IPS-NIHi7 (cell line): ENCODE measurements at regions not wholly inside any gene's neighbourhood (a gene's known extent, or its start where the extent isn't known, plus 50 kb on each side); places are given as distances from the start of the nearest gene placed in this dataset.
"Not testable (repeated sequence)": the region's sequence is repeated elsewhere in the genome, so short reads cannot be mapped to it uniquely, and the experiment has no call there.

Source experiments
- DNase-seq: peaks from one replicate; pipeline ENCODE4 v3.0.0; 2012; ENCODE audit warnings: mixed read lengths; ENCODE audit errors: extremely low spot score

DNA sequence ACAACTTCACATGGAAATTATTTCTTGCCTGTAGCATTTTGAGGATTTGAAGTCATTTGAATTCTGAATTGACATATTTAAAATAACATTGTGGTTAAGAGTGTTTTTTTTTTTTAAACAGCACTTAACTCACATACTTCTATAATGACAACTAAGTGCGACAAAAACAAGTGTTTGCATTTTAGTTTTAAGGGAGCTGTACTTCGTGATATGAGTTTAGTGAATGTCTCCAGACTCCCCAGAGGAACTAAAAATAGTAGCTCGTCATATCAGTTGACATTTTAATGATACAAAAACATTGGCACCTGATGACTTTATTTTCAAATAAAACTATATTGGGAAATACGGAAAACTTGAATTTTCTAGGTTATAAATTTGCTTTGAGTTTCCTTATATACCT is 389.6 kb upstream of the MON1B start:
- DNase-seq, result no peak

DNA sequence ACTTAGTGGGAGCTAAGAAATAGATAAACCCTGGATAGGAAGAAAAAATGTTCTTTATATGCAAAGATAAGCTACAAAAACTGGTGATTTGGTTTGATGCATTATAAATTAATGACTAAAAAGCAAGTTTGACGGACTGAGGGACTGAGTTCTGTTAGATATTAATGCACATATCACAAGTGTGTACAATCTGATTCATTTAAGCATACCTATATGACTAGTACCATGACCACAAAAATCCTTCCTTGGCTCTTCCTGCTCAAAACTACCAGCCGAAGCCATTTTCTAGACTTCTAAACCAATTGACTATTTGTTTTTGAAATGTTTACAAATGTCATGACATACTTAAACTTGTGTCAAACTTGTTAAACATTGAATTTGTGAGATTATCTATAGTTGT is 374.5 kb upstream of the MON1B start:
- DNase-seq, result no peak

DNA sequence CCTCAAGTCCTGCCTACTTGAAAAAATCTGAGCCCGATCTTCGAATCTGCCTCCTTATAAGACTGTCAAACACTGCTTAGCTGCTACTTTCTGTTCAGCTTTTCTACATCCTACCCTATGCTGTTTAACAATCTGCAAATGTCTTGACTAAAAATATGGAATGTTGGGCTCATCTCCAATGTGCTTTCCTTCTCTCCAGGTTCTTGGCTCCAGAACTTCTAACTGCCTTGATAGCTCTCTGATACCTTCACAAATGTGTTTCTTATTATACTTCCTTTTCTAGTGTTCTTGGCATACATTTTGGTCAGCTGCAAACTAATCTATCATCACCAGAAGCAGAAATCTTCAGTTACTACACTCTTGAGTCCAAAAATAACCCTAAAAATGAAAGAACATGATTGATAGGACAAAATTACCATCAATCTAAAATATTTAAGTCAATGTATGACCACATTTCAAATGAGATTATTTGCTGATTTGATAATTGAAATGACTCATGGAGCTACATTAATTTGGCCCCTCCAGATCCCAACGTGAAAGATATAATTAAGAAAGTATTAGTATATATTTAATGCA is 372.3 kb upstream of the MON1B start:
- DNase-seq, result no peak

DNA sequence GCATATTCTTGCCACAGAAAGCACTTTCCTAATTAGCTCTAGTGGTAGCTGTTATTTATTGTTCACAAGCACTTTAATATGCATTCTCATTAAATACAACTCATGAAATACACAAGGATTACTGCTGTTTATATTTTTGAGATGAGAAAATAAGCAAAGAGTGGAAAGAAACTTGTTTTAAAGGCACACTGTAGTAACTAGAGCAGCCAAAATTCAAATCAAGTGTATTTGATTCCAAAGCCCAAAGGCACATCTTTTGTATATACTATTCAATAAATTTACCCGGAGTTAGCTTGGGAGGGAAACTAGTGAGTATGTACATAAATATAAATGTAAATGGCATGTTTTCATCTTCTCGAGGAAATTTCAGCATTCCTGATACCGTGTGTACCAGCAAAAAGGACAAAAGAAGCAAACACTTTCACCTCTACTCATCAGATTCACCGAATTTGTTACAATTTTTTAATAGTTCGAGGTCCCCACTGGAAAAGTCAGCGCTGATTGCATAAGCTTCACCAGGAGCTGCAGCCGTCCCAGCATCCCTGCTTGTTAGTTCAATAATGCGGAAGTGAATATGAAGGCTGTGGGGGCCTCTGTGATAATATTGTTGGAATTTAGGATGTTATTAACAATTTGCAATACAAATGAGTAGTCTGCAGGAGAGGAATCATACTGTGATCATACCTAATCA is 371.6 kb upstream of the MON1B start:
- no peak for DNase-seq

DNA sequence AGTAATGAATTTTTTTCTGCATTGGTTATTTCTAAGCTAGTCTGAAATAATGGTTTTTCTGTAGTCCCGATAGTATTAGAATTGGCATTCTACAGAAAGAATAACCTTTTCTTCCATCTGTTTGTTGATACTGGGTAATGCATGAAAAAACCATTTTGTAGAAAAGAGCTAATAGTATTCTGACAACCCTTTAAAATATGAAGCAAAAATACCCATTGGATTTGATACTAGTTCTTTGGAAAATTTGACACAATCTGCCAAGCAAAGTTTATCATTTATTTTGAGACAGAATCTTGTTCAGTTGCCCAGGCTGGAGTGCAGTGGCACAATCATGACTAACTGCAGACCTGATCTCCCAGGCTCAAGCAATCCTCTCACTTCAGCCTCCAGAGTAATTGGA is 366.8 kb upstream of the MON1B start:
- DNase-seq, result no peak

DNA sequence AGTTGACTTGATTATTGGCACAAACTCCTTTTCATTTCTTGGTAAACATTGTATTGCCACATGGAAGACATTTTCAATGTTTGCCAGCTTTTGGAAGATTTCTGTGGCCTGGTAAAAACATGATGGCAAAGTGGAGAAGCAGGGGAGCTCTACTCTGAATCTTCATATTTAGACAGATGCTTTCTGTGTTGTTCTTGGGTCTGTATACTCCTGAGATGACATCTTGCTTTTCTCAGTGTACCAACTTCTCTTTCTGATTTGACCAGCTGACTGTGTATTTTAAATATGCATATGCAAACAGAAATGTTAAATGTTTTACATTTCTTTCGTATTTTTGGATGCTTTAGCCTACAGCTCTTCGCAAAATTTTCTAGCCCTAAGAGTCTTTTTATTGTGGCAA is 366.2 kb upstream of the MON1B start:
- no peak for DNase-seq

DNA sequence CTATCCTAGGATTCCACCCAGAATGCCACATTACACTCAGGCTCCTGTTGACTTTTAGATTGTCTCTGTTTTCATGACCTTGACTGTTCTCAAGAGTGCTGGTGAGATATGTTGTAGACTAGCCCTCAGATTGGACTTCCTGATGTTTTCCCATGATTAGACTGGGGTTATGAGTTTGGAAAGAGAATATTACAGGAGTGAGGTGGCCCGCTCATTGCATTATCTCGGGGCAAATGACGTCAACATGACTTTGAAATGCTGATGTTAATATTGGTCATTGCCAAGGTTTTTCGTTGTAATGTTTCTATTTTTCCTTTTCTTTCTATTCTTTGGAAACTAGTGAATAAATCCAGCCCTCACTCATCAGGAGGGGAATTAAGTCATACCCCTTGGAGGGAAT is 355.7 kb upstream of the MON1B start:
- DNase-seq, result no peak

DNA sequence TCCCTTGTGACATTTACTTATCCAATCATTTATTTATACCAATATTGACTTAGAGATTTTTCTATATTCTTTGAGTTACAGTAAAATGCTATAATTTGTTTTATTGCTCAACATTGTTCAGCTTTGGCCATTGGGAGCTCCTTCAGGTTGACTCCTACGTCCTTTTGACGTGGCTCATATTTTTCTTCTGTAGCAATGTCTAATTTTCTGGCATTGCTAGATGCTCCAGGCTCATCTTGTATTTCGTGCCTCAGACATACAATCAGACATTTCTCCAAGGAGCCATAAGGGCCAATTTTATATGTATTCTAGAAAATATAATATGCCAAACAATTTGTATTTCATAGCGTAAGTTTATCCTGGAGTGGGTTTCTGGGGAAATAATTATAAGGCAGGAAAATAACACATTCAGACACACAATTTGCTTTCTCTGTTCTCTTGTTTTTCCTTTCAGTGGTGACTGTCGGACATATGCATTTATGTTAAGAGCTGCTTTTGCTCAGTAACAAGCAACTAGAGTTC is 355.1 kb upstream of the MON1B start:
- DNase-seq, result no peak

DNA sequence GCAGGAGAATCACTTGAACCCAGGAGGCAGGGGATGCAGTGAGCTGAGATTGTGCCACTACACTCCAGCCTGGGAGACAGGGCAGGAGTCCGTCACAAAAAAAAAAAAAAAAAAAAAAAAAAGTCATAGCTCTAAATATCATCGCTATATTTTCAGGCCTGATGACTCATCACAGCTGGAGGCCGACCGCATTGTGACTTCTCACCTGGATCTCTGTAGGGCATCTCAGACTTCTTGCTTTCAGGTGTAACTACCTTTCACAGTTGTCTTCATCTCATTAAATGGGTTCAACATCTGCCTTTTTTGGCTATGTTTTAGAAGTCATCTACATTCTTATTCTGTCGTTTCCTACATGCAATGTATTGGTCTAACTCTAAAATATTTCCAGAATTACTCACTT is 353.1 kb upstream of the MON1B start:
- DNase-seq, result no peak

DNA sequence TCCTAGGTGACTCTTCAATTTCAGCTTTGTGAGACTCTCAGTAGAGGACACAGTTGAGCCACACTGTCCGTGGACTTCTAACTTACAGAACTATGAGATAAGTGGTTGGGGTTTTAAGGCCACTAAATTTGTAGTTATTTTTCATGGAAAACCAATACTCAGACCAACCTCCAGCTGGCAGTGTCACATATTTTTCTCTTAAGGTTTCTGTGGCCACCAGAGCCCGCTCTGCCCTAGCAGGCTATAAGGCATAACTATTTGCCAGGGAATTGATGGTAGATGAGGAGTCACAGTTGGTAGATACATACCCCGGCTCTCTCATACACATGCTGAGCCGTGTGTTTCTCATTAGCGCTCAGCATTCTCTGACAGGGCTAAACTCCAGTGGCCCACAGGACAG is 336.8 kb upstream of the MON1B start:
- peak; percentile 18 for DNase-seq

DNA sequence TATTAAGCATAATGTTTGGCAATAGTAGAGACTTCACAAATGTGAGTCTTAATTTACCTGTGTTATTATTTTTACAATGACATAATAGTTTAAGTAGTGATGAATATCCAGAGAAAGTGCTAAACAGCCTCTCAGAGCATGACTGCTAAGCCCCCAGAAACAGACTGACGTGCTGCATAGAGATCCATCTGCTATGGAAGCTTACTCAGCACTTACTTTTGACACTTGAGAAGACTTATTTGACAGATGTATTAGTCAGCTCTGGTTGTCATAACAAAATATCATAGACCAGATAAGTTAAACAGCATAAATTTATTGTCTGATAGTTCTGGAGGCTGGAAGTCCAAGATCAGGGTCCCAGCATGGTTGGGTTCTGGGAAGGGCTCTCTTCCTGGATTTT is 334.9 kb upstream of the MON1B start:
- DNase-seq, result no peak

DNA sequence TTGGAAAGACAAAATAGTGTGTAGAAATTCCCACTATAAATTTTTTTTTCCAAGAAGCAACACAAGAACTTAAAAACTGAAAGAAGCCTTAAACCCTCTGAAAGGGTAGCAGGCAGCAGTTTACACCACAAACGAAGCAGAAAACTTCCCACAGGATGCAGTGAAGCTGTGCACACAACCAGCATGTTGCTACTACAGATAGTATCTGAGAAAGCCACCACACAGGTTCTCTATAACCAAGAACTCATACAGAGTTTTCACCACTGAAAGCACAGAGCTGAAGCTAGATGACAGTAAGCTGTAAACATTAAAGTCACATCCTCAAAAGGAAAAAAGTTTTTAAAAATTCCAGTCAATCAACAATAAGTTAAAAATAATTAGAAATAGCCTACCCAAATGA is 333.6 kb upstream of the MON1B start:
- DNase-seq, result no peak

DNA sequence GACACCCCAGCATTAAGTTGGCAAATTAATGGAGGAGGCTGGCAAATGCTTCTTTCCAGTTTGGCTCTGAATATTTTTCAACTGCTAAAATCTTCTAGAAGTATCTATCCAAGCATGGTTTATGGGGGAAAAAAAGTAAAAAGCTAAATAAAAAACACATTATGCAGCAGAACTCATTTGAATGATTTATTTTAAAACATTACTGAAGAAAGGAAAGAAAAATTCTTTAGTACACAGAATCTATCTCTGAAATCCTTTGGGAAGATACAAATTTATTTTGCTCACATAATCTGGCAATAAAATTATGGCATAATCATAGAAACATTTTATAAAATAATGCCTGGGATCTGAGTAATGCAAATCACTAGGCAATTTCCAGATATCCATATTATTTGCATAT is 328.1 kb upstream of the MON1B start:
- no peak for DNase-seq

DNA sequence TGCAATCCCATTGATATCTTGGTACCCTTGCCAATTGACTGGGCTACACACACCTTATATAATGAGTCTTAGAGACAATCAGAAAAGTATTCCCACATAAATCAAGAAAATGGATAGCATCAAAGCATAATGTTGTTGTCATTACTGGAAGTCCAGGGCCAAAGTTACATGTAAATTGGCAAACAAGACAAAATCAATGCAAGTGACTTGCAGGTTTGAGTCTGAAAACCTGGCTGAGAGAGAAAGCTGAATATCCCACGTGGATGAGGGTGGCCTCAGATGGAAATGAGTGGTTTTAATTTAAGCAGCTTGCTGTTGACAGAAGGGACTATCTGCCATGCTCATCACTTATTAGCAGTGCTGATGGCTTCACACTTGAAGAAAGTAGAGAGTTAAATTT is 324.0 kb upstream of the MON1B start:
- no peak for DNase-seq

DNA sequence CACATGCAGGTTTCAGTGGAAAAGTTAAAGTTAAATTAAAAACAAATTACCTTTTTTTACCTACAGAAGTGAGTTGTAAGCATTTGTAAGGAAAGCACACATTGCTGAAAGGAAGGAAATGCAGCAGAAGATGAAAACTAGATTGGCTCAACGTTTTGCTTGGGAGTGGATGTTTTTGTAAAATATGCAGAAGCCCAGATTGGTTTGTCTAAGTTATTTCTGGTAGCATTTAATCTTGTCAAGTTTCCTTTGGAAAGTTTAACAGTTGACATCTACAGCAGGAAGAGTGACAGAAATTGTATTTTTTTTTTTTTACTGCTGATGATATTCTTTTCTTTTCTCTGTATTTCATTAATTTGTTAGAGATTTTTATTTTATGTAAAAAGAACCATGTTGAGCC is 315.1 kb upstream of the MON1B start:
- no peak for DNase-seq

DNA sequence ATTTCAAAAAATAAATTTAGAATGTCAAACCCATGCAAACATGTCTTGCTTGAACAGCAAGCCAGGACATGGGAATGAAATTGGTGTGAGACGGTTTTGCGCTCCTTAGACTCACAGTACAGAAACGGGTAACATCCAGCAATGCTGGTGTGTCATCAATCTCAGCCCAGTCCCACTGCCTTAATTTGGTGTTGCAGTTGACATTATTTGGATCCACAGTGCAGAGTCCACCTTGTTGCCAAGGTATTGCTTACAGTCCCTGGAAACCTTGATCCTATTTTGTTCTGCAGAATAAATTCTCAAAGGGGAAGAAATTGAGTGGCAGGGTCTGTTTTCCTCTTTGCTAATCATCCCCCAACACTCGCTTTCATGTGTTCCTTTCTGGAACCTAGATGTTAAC is 311.6 kb upstream of the MON1B start:
- DNase-seq, result no peak

DNA sequence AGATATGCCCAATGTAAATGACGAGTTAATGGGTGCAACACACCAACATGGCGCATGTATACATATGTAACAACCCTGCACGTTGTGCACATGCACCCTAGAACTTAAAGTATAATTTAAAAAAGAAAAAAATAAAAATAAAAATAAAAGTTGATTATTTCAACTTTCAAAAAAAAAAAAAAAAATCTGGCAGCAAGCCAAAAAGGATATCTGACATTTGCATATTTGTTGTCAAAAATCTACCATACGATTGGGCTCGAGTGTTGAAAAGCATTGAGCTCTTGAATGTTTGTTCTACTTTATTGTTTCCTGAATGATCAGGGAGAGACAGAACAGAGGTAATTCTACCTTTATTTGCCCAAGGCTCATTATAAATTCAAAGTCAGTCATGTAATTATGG is 310.5 kb upstream of the MON1B start:
- not testable (repeated sequence) for DNase-seq

DNA sequence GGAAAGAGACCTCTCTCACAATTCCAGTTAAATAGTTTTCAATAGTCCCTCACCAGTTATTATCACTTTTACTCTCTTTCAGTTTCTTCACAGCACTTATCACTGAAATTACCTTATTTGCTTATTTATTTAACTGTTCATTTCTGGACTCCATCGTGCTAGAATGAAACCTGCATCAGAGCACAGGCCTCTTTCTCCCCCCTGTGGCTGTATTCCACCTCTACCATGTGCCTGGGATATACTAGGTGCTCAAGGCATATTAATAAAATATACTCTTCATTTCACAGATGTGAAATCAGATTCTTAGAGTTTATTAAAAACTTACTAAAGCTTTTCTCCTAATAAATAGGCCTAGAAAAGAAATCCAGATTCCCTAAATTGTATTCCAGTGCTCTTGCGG is 308.9 kb upstream of the MON1B start:
- DNase-seq, result no peak

DNA sequence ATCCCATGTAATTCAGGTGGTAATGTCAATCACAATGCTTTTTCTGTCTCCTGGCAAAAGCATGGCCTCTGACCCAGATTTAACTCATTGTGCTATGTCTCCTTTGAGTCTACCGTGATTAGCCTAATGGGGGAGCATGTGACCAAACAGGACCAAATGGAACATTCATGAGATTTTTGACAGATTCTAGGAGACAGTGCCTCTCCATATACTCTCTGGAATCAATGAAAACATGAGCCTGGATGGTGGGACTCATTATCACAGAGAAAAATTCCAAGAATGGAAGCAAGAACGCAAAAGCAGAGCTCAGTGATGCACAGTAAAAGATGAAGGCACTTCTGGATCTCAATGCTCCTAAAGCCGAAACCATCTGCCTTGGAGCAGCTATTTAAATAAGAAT is 307.9 kb upstream of the MON1B start:
- DNase-seq, result no peak

DNA sequence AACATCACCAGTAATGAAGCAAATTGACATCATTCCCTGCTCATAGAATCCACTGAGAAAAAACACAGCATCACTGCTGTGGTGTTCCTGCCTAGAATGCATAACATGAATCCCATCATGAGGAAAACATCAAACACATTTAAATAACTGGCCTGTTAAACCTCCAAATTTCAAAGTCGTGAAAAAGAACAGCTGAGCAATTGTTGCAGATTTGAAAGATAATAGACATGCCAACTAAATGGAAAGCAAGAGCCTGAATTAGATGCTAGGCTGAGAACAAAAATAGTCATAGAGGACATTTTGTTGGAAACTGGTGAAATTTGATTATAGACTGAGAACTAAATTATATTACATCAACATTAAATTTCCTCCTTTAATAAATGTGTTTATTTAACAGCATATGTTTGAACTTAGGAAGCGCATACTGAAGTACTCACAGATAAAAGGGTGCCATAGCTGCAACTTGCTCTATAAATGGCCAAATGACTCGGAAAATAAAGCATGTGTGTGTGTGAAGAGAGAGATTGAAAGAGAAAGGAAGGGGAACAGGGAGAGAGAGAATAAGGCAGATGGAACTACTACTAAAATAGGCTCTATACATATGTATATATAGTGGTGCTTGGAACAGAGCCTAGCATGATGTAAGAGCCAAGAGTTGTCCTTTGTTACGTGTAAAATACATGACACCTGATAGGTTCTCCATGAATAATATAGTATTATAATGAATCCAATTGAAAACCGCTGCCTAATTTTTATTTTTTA is 305.0 kb upstream of the MON1B start:
- DNase-seq, result no peak

DNA sequence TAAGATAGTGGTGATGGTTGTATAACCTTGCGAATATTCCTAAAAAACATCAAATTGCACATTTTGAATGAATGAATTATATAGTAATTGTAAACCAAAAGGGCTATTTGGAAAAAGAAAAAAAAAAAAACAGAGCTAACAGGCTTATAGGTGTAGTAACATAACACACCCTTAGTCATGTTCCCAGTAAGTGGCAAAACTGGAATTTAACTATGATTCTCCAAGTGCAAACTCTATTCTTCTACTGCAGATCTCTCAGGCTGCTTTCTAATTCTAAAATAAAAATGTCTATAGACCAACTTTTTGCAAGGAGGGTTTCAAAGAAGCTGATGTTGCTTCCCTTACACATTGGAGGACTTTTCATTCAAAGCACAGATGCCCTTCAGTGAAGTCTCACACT is 293.2 kb upstream of the MON1B start:
- no peak for DNase-seq

DNA sequence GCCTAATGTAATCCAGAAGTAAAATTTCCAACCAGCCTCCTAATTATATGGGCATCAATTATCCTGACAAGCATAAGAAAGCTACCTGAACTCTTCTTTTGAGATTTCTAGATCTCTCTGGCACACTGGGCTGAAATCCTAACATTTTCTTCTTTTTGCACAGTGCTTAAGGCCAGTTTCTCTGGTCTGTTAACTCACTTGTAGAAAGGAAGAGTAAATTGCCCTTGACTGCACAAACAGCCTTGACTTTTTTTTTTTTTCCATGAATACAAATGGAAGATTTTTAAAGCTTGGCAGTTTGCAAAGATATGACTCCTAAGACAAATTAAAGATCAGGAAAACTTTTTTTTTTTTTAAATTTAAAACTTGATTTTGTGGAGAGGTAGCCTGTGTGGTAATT is 291.2 kb upstream of the MON1B start:
- no peak for DNase-seq
